H1 (cell line): ENCODE measurements at regions not wholly inside any gene's neighbourhood (a gene's known extent, or its start where the extent isn't known, plus 50 kb on each side); places are given as distances from the start of the nearest gene placed in this dataset.

Experiments used
- CTCF ChIA-PET: fragments of 300-600 bp; sonication (Branson Sonifier 250); formaldehyde crosslinking; loops from one replicate; lab custom pipeline; 2021; ENCODE audit not compliant: partially characterized antibody; lab: Charles Lee
- POLR2A ChIA-PET: fragments of 300-600 bp; sonication (Branson Sonifier 250); formaldehyde crosslinking; loops from one replicate; lab custom pipeline; 2021; ENCODE audit warnings: inconsistent platforms; ENCODE audit not compliant: partially characterized antibody; lab: Charles Lee
- DNase-seq, 2 experiments: peaks; one replicate each; pipeline versions ENCODE4 v3.0.0 to v3.0.0-alpha.2; 2010 to 2022; ENCODE audit warnings: low spot score in 2 of 2, low read depth in 1 of 2, mixed read lengths in 1 of 2
- FAIRE-seq: peaks from 2 replicates; lab custom pipeline; 2011; peaks lifted over from hg19 to GRCh38; lab: Jason Lieb, UNC
- H2AFZ ChIP-seq: 2 replicates; pipeline ENCODE4 v1.8.1; 2012; ENCODE audit warnings: low read length, inconsistent platforms
- H2AK5ac ChIP-seq: 2 replicates; pipeline ENCODE4 v1.6.1; 2013; ENCODE audit warnings: low read depth, low read length
- H2BK120ac ChIP-seq: replicated peaks from 2 replicates; pipeline ENCODE3; 2013; ENCODE audit warnings: low read depth, low read length, inconsistent platforms
- H2BK12ac ChIP-seq: 2 replicates; pipeline ENCODE4 v1.6.1; 2013; ENCODE audit warnings: low read depth, low read length
- H2BK15ac ChIP-seq: 2 replicates; pipeline ENCODE4 v1.6.1; 2013; ENCODE audit warnings: low read length
- H2BK20ac ChIP-seq: 2 replicates; pipeline ENCODE4 v1.6.1; 2013; ENCODE audit warnings: low read length
- H2BK5ac ChIP-seq: 2 replicates; pipeline ENCODE4 v1.6.1; 2013; ENCODE audit warnings: low read depth, low read length
- H3K14ac ChIP-seq: 2 replicates; pipeline ENCODE4 v1.6.1; 2013; ENCODE audit warnings: inconsistent platforms; ENCODE audit not compliant: insufficient read length
- H3K18ac ChIP-seq: 2 replicates; pipeline ENCODE4 v1.6.1; 2013; ENCODE audit warnings: low read length; ENCODE audit errors: extremely low read depth
- H3K23ac ChIP-seq: 2 replicates; pipeline ENCODE4 v1.6.1; 2013; ENCODE audit warnings: inconsistent platforms; ENCODE audit not compliant: insufficient read length
- H3K23me2 ChIP-seq: 2 replicates; pipeline ENCODE4 v1.6.1; 2013; ENCODE audit warnings: low read depth, low read length
- H3K27ac ChIP-seq: 2 replicates; pipeline ENCODE4 v1.6.1; 2011; ENCODE audit warnings: low read depth, low read length, inconsistent platforms
- H3K27me3 ChIP-seq, 4 experiments: replicated peaks in 1 of 4; 1 replicate in 1 of 4; 2 replicates in 3 of 4; pipeline versions ENCODE4 v1.6.1 to v1.8.1; 2011 to 2013; ENCODE audit warnings: low read length in 3 of 4, mild to moderate bottlenecking in 3 of 4, inconsistent platforms in 2 of 4, mixed read lengths in 2 of 4, moderate library complexity in 1 of 4; ENCODE audit not compliant: control insufficient read depth in 3 of 4, insufficient read depth in 3 of 4; ENCODE audit errors: extremely low read depth in 1 of 4
- H3K36me3 ChIP-seq, 4 experiments: 2 replicates each; pipeline versions ENCODE4 v1.6.1 to v1.8.1; 2011 to 2013; ENCODE audit warnings: mild to moderate bottlenecking in 4 of 4, low read length in 3 of 4, moderate library complexity in 2 of 4, control low read depth in 1 of 4, inconsistent platforms in 1 of 4; ENCODE audit not compliant: insufficient read depth in 4 of 4, control insufficient read depth in 2 of 4
- H3K4ac ChIP-seq: replicated peaks from 2 replicates; pipeline ENCODE3; 2013; ENCODE audit warnings: low read length, low read depth, mixed read lengths, inconsistent platforms; ENCODE audit not compliant: insufficient read length
- H3K4me1 ChIP-seq, 4 experiments: replicated peaks in 1 of 4; 1 replicate in 1 of 4; 2 replicates in 3 of 4; pipeline versions ENCODE4 v1.6.1 to v1.8.1; 2011 to 2013; ENCODE audit warnings: low read length in 3 of 4, inconsistent platforms in 2 of 4, mixed read lengths in 1 of 4; ENCODE audit not compliant: insufficient read depth in 4 of 4, control insufficient read depth in 3 of 4
- H3K4me2 ChIP-seq, 2 experiments: 2 replicates each; pipeline versions ENCODE4 v1.6.1 to v1.8.1; 2011 to 2013; ENCODE audit warnings: low read depth in 2 of 2, low read length in 2 of 2, control low read depth in 1 of 2, inconsistent platforms in 1 of 2, mild to moderate bottlenecking in 1 of 2; ENCODE audit not compliant: insufficient read depth in 1 of 2
- H3K4me3 ChIP-seq, 4 experiments: fragments of 200-600, 300-600 bp in 1 of 4; sonication (generic), shearing (Covaris generic), sonication (Bioruptor Twin) in 1 of 4; 2 replicates each; pipeline versions ENCODE4 v1.5.1 to v1.8.1; 2011 to 2016; ENCODE audit warnings: low read length in 4 of 4, low read depth in 3 of 4, control low read depth in 2 of 4, inconsistent platforms in 2 of 4, mild to moderate bottlenecking in 2 of 4, mixed read lengths in 1 of 4, moderate library complexity in 1 of 4; ENCODE audit not compliant: insufficient read depth in 2 of 4; ENCODE audit errors: extremely low read depth in 1 of 4
- H3K56ac ChIP-seq: replicated peaks from 2 replicates; pipeline ENCODE3; 2013; ENCODE audit warnings: low read depth, mild to moderate bottlenecking, mixed read lengths, low read length, inconsistent platforms; ENCODE audit not compliant: insufficient read length
- H3K79me1 ChIP-seq: 2 replicates; pipeline ENCODE4 v1.6.1; 2013; ENCODE audit warnings: low read depth, low read length, control low read depth
- H3K79me2 ChIP-seq, 2 experiments: 2 replicates each; pipeline versions ENCODE4 v1.6.1 to v1.8.1; 2012 to 2013; ENCODE audit warnings: low read length in 2 of 2, mild to moderate bottlenecking in 2 of 2, inconsistent platforms in 1 of 2; ENCODE audit not compliant: insufficient read depth in 2 of 2, control insufficient read depth in 1 of 2
- H3K9ac ChIP-seq, 4 experiments: replicated peaks in 1 of 4; 1 replicate in 1 of 4; 2 replicates in 3 of 4; pipeline versions ENCODE4 v1.6.1 to v1.8.1; 2011 to 2013; ENCODE audit warnings: low read depth in 3 of 4, low read length in 3 of 4, control low read depth in 2 of 4, mild to moderate bottlenecking in 2 of 4, moderate library complexity in 2 of 4, inconsistent platforms in 1 of 4; ENCODE audit errors: extremely low read depth in 1 of 4
- H3K9me3 ChIP-seq, 2 experiments: 2 replicates each; pipeline versions ENCODE4 v1.6.1 to v1.8.1; 2012 to 2013; ENCODE audit warnings: mild to moderate bottlenecking in 2 of 2, moderate library complexity in 2 of 2, control low read depth in 1 of 2, inconsistent platforms in 1 of 2, low read depth in 1 of 2, low read length in 1 of 2, mixed read lengths in 1 of 2; ENCODE audit not compliant: insufficient read depth in 2 of 2
- H4K20me1 ChIP-seq, 2 experiments: replicated peaks in 1 of 2; 2 replicates each; pipeline versions ENCODE3 to v1.8.1; 2011 to 2013; ENCODE audit warnings: inconsistent platforms in 2 of 2, low read length in 2 of 2, mild to moderate bottlenecking in 1 of 2; ENCODE audit not compliant: insufficient read depth in 2 of 2, control insufficient read depth in 1 of 2
- H4K5ac ChIP-seq: 2 replicates; pipeline ENCODE4 v1.6.1; 2013; ENCODE audit warnings: low read length, low read depth, mixed read lengths, inconsistent platforms; ENCODE audit not compliant: insufficient read length
- H4K8ac ChIP-seq: 2 replicates; pipeline ENCODE4 v1.8.0; 2013; ENCODE audit warnings: mild to moderate bottlenecking, moderate library complexity, low read length, inconsistent platforms; ENCODE audit not compliant: insufficient read depth; ENCODE audit errors: extremely low read depth
- H4K91ac ChIP-seq: replicated peaks from 2 replicates; pipeline ENCODE3; 2013; ENCODE audit warnings: low read length, mixed read lengths, inconsistent platforms; ENCODE audit not compliant: insufficient read length
- ATF2 ChIP-seq: IDR thresholded peaks from 2 replicates; pipeline ENCODE4 v1.6.1; 2012; ENCODE audit warnings: low read length, inconsistent platforms
- CEBPB ChIP-seq: IDR thresholded peaks from 2 replicates; pipeline ENCODE4 v1.6.1; 2012; ENCODE audit warnings: low read depth, low read length
- EP300 ChIP-seq, 2 experiments: IDR thresholded peaks; 1 replicate in 1 of 2; 2 replicates in 1 of 2; pipeline ENCODE4 v1.6.1; 2011 to 2012; ENCODE audit warnings: low read depth in 2 of 2, low read length in 2 of 2, mild to moderate bottlenecking in 2 of 2, borderline replicate concordance in 1 of 2, inconsistent platforms in 1 of 2, moderate library complexity in 1 of 2
- KDM5A ChIP-seq: fragments of 200-600 bp; IDR thresholded peaks from 2 replicates; pipeline ENCODE4 v1.7.1; 2012; ENCODE audit warnings: mild to moderate bottlenecking, low read length, inconsistent platforms, mixed read lengths
- MAFK ChIP-seq: IDR thresholded peaks from 2 replicates; pipeline ENCODE4 v1.6.1; 2012; ENCODE audit warnings: low read depth, mild to moderate bottlenecking, improper control_type of control experiment, low read length
- PHF8 ChIP-seq: fragments of 200-600 bp; sonication (generic); conservative IDR thresholded peaks from 2 replicates; pipeline ENCODE4 v1.7.1; 2012; ENCODE audit warnings: low read depth, mild to moderate bottlenecking, inconsistent platforms, low read length, moderate library complexity
- POLR2A ChIP-seq, 2 experiments: IDR thresholded peaks; 1 replicate in 1 of 2; 2 replicates in 1 of 2; pipeline ENCODE4 v1.6.1; 2011; ENCODE audit warnings: low read depth in 2 of 2, low read length in 2 of 2, mild to moderate bottlenecking in 2 of 2; ENCODE audit errors: control extremely low read depth in 1 of 2
- POLR2AphosphoS5 ChIP-seq: IDR thresholded peaks from 2 replicates; pipeline ENCODE4 v1.6.1; 2011; ENCODE audit warnings: low read depth, low read length
- RAD21 ChIP-seq, 2 experiments: IDR thresholded peaks in 1 of 2; conservative IDR thresholded peaks in 1 of 2; 2 replicates each; pipeline ENCODE4 v1.6.1; 2011; ENCODE audit warnings: low read depth in 2 of 2, low read length in 2 of 2, improper control_type of control experiment in 1 of 2, inconsistent platforms in 1 of 2, mild to moderate bottlenecking in 1 of 2, moderate library complexity in 1 of 2
- RXRA ChIP-seq: IDR thresholded peaks from 2 replicates; pipeline ENCODE4 v1.6.1; 2011; ENCODE audit warnings: low read depth, mild to moderate bottlenecking, low read length, moderate library complexity; ENCODE audit not compliant: insufficient read depth
- SIRT6 ChIP-seq: IDR thresholded peaks from one replicate; pipeline ENCODE4 v1.7.1; 2012; ENCODE audit warnings: low read length, inconsistent platforms
- WGBS, 2 experiments: shearing (Covaris generic) in 1 of 2; methylation state at CpG; one replicate each; pipeline versions ENCODE4 v1.1.6 to v1.1.7; 2013 to 2015; ENCODE audit warnings: low lambda C conversion rate in 2 of 2, mixed read lengths in 2 of 2, inconsistent platforms in 1 of 2, low coverage in 1 of 2, missing lambda C conversion rate in 1 of 2; ENCODE audit not compliant: insufficient replicate concordance in 2 of 2, insufficient coverage in 1 of 2, insufficient read length in 1 of 2; ENCODE audit errors: extremely low coverage in 1 of 2, missing lambda C conversion rate in 1 of 2; 5-methylcytosine and 5-hydroxymethylcytosine counted together

GRCh38 chr9:4382722-4383317 is 83.0 kb upstream of the GLIS3 start:
- no peaks in the 10 kb centered on the region for H3K36me3 ChIP-seq
- FAIRE-seq (peak; percentile 48), DNase-seq (no peak)
- no peak overlapping the region for H3K27ac ChIP-seq
- no peak overlapping the region for H3K9ac ChIP-seq
- ChIA-PET POLR2A (no interaction called here), CTCF (interaction anchor here (0.6 to 7.7 kb wide), 9 partner anchors 13 to 1045 kb away, joined by 3 to 51 read pairs (median 4); no protein-coding TSS in a partner anchor)
- H3K4me1 ChIP-seq = no peaks in the 10 kb centered on the region
- no peaks in the 10 kb centered on the region for H3K79me1 ChIP-seq
- H4K5ac ChIP-seq = no peak overlapping the region
- H2BK120ac ChIP-seq = no peak overlapping the region
- no peak overlapping the region for H2AK5ac ChIP-seq
- H2BK20ac ChIP-seq = no peak overlapping the region
- no peaks in the 10 kb centered on the region for H3K27me3 ChIP-seq
- no peak overlapping the region for H4K8ac ChIP-seq
- H2BK15ac ChIP-seq = no peak overlapping the region
- H3K4me2 ChIP-seq = no peak overlapping the region
- H3K23me2 ChIP-seq = no peaks in the 10 kb centered on the region
- no peak overlapping the region for H3K4me3 ChIP-seq
- no peaks in the 10 kb centered on the region for H4K20me1 ChIP-seq
- H3K9me3 ChIP-seq = no peaks in the 10 kb centered on the region
- no peak overlapping the region for H3K14ac ChIP-seq
- no peaks in the 10 kb centered on the region for H3K79me2 ChIP-seq
- no peak overlapping the region for H2BK5ac ChIP-seq
- peak overlapping the region; percentile 84; the same call in 1 of the 2 replicates for H2AFZ ChIP-seq
- H2BK12ac ChIP-seq = no peak overlapping the region
- H4K91ac ChIP-seq = no peak overlapping the region
- no peak overlapping the region for H3K56ac ChIP-seq
- H3K4ac ChIP-seq = no peak overlapping the region
- H3K23ac ChIP-seq = no peak overlapping the region
- H3K18ac ChIP-seq = no peak overlapping the region
- WGBS, 2 experiments = 76% methylated on average over 4 of the region's 4 CpGs; no CpG with 5 or more reads in 1 of the 2 experiments
- TF ChIP-seq EP300 (IDR thresholded peaks at IDR 0.05; ENCODE audit: borderline replicate concordance in 1 of 2, low read depth in 2 of 2, low read length in 2 of 2) = no peak
- TF ChIP-seq ATF2 = no peak
- TF ChIP-seq CEBPB = no peak
- no peak for TF ChIP-seq RXRA
- peak; percentile 87 to 90 for TF ChIP-seq RAD21 (IDR thresholded peaks at IDR 0.05 in 1 of 2, conservative IDR thresholded peaks at IDR 0.05 in 1 of 2; ENCODE audit: low read depth in 2 of 2, low read length in 2 of 2)
- TF ChIP-seq KDM5A = no peak
- TF ChIP-seq POLR2A (IDR thresholded peaks at IDR 0.05; ENCODE audit: control extremely low read depth in 1 of 2, low read depth in 2 of 2, low read length in 2 of 2) = no peak
- no peak for TF ChIP-seq SIRT6
- TF ChIP-seq POLR2AphosphoS5 = no peak
- TF ChIP-seq MAFK = no peak
- no peak for TF ChIP-seq PHF8
